T-cell (primary cell): ENCODE measurements at regions not wholly inside any gene's neighbourhood (a gene's known extent, or its start where the extent isn't known, plus 50 kb on each side); places are given as distances from the start of the nearest gene placed in this dataset.

Experiments used
- ATAC-seq, 4 experiments: fragments of 200-7000 bp in 3 of 4; fragments of 150-1000 bp in 1 of 4; cut with Tn5 transposase; replicated peaks in 1 of 4; 1 replicate in 3 of 4; 2 replicates in 1 of 4; pipeline ENCODE4 v1.10.0; 2021; ENCODE audit warnings: moderate library complexity in 3 of 4, mild to moderate bottlenecking in 2 of 4, moderate number of reproducible peaks in 1 of 4
- CTCF ChIA-PET, 2 donors: fragments of 300-600 bp; sonication (Branson Sonifier 250); formaldehyde crosslinking; loops; one replicate each; lab custom pipeline; 2022; ENCODE audit warnings: antibody characterized with exemption in 2 of 2; lab: Charles Lee
- POLR2A ChIA-PET, 2 donors: fragments of 300-600 bp; sonication (Branson Sonifier 250); formaldehyde crosslinking; loops; one replicate each; lab custom pipeline; 2022; ENCODE audit warnings: antibody characterized with exemption in 2 of 2; lab: Charles Lee
- DNase-seq, 35 experiments: peaks; one replicate each; pipeline versions ENCODE4 v3.0.0 to v3.0.0-alpha.2; 2013 to 2023
- H3K27ac ChIP-seq: one replicate; pipeline ENCODE4 v1.5.1; 2013; ENCODE audit warnings: low read length
- H3K27me3 ChIP-seq, 2 experiments: replicated peaks in 1 of 2; 1 replicate in 1 of 2; 2 replicates in 1 of 2; pipeline versions ENCODE4 v1.6.1 to v1.7.0; 2013; ENCODE audit warnings: low read length in 1 of 2, mixed read lengths in 1 of 2; ENCODE audit not compliant: control insufficient read depth in 2 of 2, insufficient read depth in 2 of 2; ENCODE audit errors: extremely low read depth in 1 of 2
- H3K36me3 ChIP-seq, 2 donors: 1 replicate in 1 of 2; 2 replicates in 1 of 2; pipeline versions ENCODE4 v1.6.1 to v1.7.0; 2013; ENCODE audit warnings: low read length in 1 of 2; ENCODE audit not compliant: control insufficient read depth in 2 of 2, insufficient read depth in 1 of 2; ENCODE audit errors: extremely low read depth in 1 of 2
- H3K4me1 ChIP-seq, 2 experiments: 1 replicate in 1 of 2; 2 replicates in 1 of 2; pipeline versions ENCODE4 v1.6.1 to v1.7.0; 2013; ENCODE audit warnings: low read length in 2 of 2, mixed read lengths in 1 of 2; ENCODE audit not compliant: insufficient read depth in 2 of 2, control insufficient read depth in 1 of 2; ENCODE audit errors: extremely low read depth in 1 of 2
- H3K4me3 ChIP-seq, 2 donors: 1 replicate in 1 of 2; 2 replicates in 1 of 2; pipeline versions ENCODE4 v1.5.1 to v1.7.0; 2013; ENCODE audit warnings: mild to moderate bottlenecking in 2 of 2, low read length in 1 of 2, moderate library complexity in 1 of 2; ENCODE audit not compliant: control insufficient read depth in 1 of 2; ENCODE audit errors: extremely low read depth in 1 of 2
- H3K9me3 ChIP-seq: 2 replicates; pipeline ENCODE4 v1.7.0; 2013
- H3K27ac Mint-ChIP-seq, 2 donors: one replicate each; pipeline ENCODE4 v1.8.0; 2020 to 2021; ENCODE audit warnings: mild to moderate bottlenecking in 2 of 2, mixed read lengths in 2 of 2
- H3K27me3 Mint-ChIP-seq, 2 donors: one replicate each; pipeline ENCODE4 v1.8.0; 2021 to 2022; ENCODE audit warnings: mixed read lengths in 2 of 2
- H3K36me3 Mint-ChIP-seq: one replicate; pipeline ENCODE4 v1.8.0; 2021; ENCODE audit warnings: mixed read lengths
- H3K4me1 Mint-ChIP-seq, 3 donors: one replicate each; pipeline ENCODE4 v1.8.0; 2020 to 2022; ENCODE audit warnings: mixed read lengths in 3 of 3, mild to moderate bottlenecking in 1 of 3
- H3K4me3 Mint-ChIP-seq, 3 donors: one replicate each; pipeline ENCODE4 v1.8.0; 2020 to 2022; ENCODE audit warnings: mild to moderate bottlenecking in 3 of 3, mixed read lengths in 3 of 3, moderate library complexity in 3 of 3
- H3K9me3 Mint-ChIP-seq, 3 donors: one replicate each; pipeline ENCODE4 v1.8.0; 2020 to 2022; ENCODE audit warnings: mixed read lengths in 3 of 3
- WGBS: methylation state at CpG from one replicate; pipeline ENCODE4 v1.1.5; 2013; ENCODE audit warnings: missing lambda C conversion rate; ENCODE audit not compliant: insufficient coverage; 5-methylcytosine and 5-hydroxymethylcytosine counted together

DNA sequence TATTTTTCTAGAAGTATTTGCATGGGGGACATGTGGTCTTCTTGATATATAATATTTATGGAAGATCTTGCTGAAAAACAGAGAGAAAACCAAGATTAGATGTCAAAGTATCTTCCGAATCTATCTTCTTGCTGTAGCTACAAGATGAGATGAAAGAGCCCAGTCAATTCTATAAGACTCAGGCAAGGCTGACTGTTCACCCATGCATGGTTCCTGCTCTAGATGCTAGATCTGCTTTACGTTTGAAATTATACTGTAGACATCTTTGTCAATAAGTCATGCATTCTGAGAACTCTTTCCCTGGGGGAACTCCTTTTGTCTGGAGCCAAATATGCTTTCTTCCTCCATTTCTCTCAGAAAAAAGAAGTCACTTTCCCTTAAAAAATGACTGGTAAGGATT is 1292.0 kb downstream of the XPNPEP1 start:
- DNase-seq, result no peak
- Histone ChIP-seq H3K4me3 (no peak overlapping the region), H3K27ac (no peak overlapping the region), H3K36me3 (no peaks in the 10 kb centered on the region), H3K4me1 (no peaks in the 10 kb centered on the region), H3K27me3 (no peaks in the 10 kb centered on the region), H3K9me3 (no peaks in the 10 kb centered on the region)
- Mint-ChIP-seq H3K36me3 (no peaks in the 10 kb centered on the region), H3K4me3 (no peak overlapping the region), H3K4me1 (no peaks in the 10 kb centered on the region), H3K9me3 (peaks cover 7 to 30% (median 16%) of the 10 kb centered on the region in 3 donors), H3K27me3 (no peaks in the 10 kb centered on the region), H3K27ac (no peak overlapping the region)
- ChIA-PET CTCF (no interaction called here), POLR2A (no interaction called here)
- 85% methylated on average over 2 of the region's 2 CpGs for WGBS
- no peak for ATAC-seq

DNA sequence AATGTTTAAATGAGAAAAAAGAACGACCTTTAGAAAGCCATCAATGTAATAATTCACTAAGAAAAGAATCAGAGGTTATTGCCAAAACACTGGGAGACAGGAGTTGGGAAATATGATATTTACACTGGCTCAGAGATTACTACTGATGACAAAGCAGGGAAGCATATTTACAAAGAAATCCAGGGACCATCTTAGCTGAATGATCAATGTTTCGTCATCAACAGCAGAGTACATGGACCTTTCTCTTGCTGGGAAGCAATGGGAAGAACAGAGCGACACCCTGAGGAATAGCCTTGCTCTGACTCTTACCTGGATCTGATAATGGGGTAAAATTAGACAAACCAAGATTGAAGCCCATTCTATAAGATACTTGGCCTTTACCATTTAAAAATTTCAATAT is 1293.5 kb downstream of the XPNPEP1 start:
- Histone ChIP-seq H3K36me3 (no peaks in the 10 kb centered on the region), H3K9me3 (no peaks in the 10 kb centered on the region), H3K27ac (no peak overlapping the region), H3K4me3 (no peak overlapping the region), H3K4me1 (no peaks in the 10 kb centered on the region), H3K27me3 (no peaks in the 10 kb centered on the region)
- 50% methylated on average over 1 of the region's 3 CpGs for WGBS
- Mint-ChIP-seq H3K36me3 (no peaks in the 10 kb centered on the region), H3K4me1 (no peaks in the 10 kb centered on the region), H3K4me3 (no peak overlapping the region), H3K27me3 (no peaks in the 10 kb centered on the region), H3K27ac (no peak overlapping the region), H3K9me3 (peaks cover 5 to 32% (median 20%) of the 10 kb centered on the region in 3 donors)
- ATAC-seq (no peak), DNase-seq (no peak)
- CTCF ChIA-PET, result no interaction called here
- POLR2A ChIA-PET, result no interaction called here

DNA sequence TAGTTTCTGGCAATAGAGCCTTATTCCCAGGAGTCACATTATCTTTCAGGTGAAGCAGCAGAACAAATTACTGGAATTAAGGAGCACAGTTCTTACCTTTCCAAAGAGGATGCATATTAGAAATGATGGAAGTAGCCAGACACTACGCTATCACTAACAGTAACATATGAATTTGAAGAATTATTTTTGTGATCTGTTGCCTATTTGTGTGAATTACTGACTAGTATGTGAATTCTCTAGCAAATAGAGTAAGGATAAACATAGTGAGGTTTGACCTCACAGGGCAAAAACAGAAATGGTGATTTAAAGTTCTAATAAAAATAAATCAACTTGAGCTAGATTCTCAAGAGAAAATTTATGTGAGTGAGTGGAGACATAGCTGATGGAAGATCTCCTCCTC is 1299.3 kb downstream of the XPNPEP1 start:
- no peak for ATAC-seq
- H3K9me3 Mint-ChIP-seq, result peaks cover 9 to 18% (median 11%) of the 10 kb centered on the region in 3 donors
- WGBS, result no CpG with 5 or more reads among the region's 1 CpG

DNA sequence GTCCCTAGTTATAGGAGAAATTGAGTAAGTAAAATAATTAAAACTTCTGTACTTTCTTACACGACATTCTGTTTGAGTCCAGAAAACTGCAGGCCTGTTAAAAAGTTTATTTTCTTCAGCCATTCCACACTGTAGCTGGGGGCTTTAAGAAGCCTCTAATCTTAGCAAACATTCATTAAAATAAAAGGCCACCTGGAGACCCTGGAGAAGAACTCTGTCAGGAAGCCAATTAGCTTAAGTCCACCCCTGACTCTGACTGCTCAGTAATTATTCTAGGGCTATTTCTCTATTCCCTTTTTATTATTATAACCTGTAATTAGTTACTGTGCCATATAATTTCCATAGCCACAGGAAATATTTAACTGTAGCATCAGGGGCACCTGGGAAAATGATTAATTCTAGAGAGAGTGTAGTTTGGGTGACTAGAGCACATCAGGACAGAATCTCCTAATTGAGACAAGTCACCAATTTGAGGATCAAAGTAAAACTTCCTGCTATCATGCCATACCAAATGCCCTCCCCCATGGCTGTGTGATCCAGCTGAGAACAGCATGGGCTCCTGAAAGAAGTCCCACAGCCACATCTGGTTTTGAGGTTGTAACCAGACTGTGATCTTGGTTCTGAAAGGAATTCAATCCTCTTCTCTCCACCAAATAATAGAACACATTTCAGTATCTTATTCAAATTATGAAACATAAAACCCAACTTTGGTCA is 1302.3 kb downstream of the XPNPEP1 start:
- Histone ChIP-seq H3K36me3 (no peaks in the 10 kb centered on the region), H3K27ac (no peak overlapping the region), H3K4me1 (no peaks in the 10 kb centered on the region), H3K9me3 (no peaks in the 10 kb centered on the region), H3K4me3 (no peak overlapping the region), H3K27me3 (no peaks in the 10 kb centered on the region)
- ChIA-PET POLR2A (interaction anchor here in 1 of 2 donors (0.6 kb wide), 1 partner anchor 11 kb away, joined by 4 read pairs; no protein-coding TSS in a partner anchor), CTCF (no interaction called here)
- Mint-ChIP-seq H3K36me3 (no peaks in the 10 kb centered on the region), H3K4me1 (no peaks in the 10 kb centered on the region), H3K4me3 (no peak overlapping the region), H3K27ac (no peak overlapping the region), H3K9me3 (peaks cover 7 to 11% (median 11%) of the 10 kb centered on the region in 3 donors), H3K27me3 (no peaks in the 10 kb centered on the region)
- DNase-seq, result no peak
- no peak for ATAC-seq
- no CpG with 5 or more reads among the region's 1 CpG for WGBS

More for the DNA sequence above, 1299.3 kb downstream of the XPNPEP1 start:
- Mint-ChIP-seq H3K4me3 (no peak overlapping the region), H3K36me3 (no peaks in the 10 kb centered on the region), H3K4me1 (no peaks in the 10 kb centered on the region), H3K27ac (no peak overlapping the region), H3K27me3 (no peaks in the 10 kb centered on the region)
- ChIA-PET CTCF (no interaction called here), POLR2A (no interaction called here)
- no peak for DNase-seq
- H3K27ac ChIP-seq, result no peak overlapping the region
- no peaks in the 10 kb centered on the region for H3K9me3 ChIP-seq
- H3K27me3 ChIP-seq, result no peaks in the 10 kb centered on the region
- no peaks in the 10 kb centered on the region for H3K36me3 ChIP-seq
- H3K4me3 ChIP-seq, result no peak overlapping the region
- no peaks in the 10 kb centered on the region for H3K4me1 ChIP-seq

DNA sequence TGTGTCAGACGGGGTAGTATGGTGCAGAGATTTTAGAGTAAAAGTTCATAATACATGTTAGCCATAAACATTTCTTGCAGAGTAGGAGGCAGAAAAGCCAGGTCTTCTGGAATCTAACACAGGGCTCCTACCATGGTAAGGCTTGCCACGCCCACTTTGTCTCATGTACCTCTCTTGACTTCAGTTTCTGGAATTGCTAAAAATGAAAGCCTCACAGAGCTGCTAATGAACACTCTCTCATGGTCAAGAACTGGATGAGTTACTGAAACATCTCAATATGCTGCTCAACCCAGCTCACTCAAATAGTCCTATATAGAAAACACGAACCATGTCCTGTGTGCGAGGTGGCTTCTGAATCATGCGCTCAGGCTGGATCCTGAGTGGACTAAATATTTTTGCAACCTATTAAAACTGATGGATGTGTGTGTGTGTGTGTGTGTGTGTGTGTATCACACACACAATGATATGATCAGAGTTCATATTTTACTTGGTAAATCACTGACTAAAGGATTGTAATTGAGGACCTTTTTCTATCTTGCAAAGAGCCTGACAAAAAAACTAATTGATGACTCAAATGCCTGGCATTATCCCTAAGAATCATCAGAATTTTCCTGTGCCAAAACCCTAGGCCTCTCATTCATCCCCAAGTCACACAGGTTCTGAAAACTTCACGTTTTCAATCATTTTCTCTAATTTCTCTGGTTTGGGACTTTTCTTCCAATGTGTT is 1306.6 kb downstream of the XPNPEP1 start:
- DNase-seq (no peak), ATAC-seq (no peak)
- 60% methylated on average over 1 of the region's 6 CpGs for WGBS
- Histone ChIP-seq H3K4me3 (no peak overlapping the region), H3K27ac (no peak overlapping the region), H3K4me1 (no peaks in the 10 kb centered on the region), H3K9me3 (no peaks in the 10 kb centered on the region), H3K27me3 (no peaks in the 10 kb centered on the region), H3K36me3 (no peaks in the 10 kb centered on the region)
- ChIA-PET CTCF (no interaction called here), POLR2A (no interaction called here)
- Mint-ChIP-seq H3K27me3 (no peaks in the 10 kb centered on the region), H3K4me1 (no peaks in the 10 kb centered on the region), H3K36me3 (no peaks in the 10 kb centered on the region), H3K4me3 (no peak overlapping the region), H3K9me3 (peaks cover 9 to 12% (median 11%) of the 10 kb centered on the region in 3 donors), H3K27ac (no peak overlapping the region)

DNA sequence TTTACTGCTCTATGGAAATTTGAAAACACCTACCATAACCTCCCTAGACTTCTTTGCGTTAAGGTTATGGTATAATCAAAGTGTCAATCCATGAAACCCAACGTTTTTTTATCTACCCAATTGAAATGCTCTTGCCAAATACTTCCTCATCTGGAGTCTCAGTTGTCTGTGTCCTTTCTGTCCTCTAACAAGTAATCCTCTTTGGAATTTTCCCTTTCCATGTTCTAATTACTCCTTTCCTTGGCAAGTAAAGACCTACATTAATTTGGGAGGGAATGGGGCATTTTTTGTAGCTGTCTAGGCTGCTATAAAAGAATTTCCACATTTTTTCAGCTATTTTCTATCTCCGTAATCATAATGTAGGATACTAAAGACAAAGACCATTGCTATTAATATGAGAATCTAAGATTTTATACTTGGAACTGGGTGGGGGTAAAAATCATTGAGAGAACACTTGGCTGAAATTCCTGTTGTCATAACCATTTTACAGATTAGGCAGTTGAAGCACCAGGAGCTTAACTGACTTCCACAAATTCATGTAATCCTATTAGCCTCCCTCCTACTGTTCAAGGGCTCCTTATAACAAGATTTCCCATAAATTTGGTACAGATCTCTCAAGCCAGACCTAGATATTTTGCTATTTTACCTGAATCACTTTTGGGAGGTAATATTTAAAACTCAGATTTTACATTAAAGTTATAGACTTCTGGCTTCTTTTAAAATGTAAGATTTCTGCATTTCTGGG is 1307.6 kb downstream of the XPNPEP1 start:
- no peak for DNase-seq
- ATAC-seq, result no peak
- ChIA-PET CTCF (no interaction called here), POLR2A (no interaction called here)
- Mint-ChIP-seq H3K4me1 (no peaks in the 10 kb centered on the region), H3K27ac (no peak overlapping the region), H3K4me3 (no peak overlapping the region), H3K27me3 (no peaks in the 10 kb centered on the region), H3K9me3 (peaks cover 8 to 13% (median 11%) of the 10 kb centered on the region in 3 donors), H3K36me3 (no peaks in the 10 kb centered on the region)
- no CpG with 5 or more reads among the region's 3 CpGs for WGBS
- Histone ChIP-seq H3K4me1 (no peaks in the 10 kb centered on the region), H3K27ac (no peak overlapping the region), H3K9me3 (no peaks in the 10 kb centered on the region), H3K4me3 (no peak overlapping the region), H3K27me3 (no peaks in the 10 kb centered on the region), H3K36me3 (no peaks in the 10 kb centered on the region)
